ENCODE measurements at regions not wholly inside any gene's neighbourhood (a gene's known extent, or its start where the extent isn't known, plus 50 kb on each side); places are given as distances from the start of the nearest gene placed in this dataset.

- TF ChIP-seq ZNF280B (CRISPR knock-in tag; IDR thresholded peaks at IDR 0.05; ENCODE audit: borderline replicate concordance) (no peak), HBP1 (CRISPR knock-in tag; IDR thresholded peaks at IDR 0.05; ENCODE audit: low read depth) (no peak), HNRNPLL (IDR thresholded peaks at IDR 0.05; ENCODE audit: low read depth, low read length, poor library complexity, severe bottlenecking) (no peak), NR2F1 (CRISPR knock-in tag; IDR thresholded peaks at IDR 0.05) (no peak), ZBTB33 (CRISPR knock-in tag; IDR thresholded peaks at IDR 0.05) (peak; percentile 83), ZFP82 (CRISPR knock-in tag; IDR thresholded peaks at IDR 0.05; ENCODE audit: borderline replicate concordance) (no peak), RNF2 (conservative IDR thresholded peaks at IDR 0.05; ENCODE audit: low read depth) (no peak), SNRNP70 (IDR thresholded peaks at IDR 0.05; ENCODE audit: low read depth, low read length) (no peak), ZHX1 (CRISPR knock-in tag; IDR thresholded peaks at IDR 0.05; ENCODE audit: low read depth) (peak; percentile 32; the same call in 1 of the 2 replicates), ZNF383 (CRISPR knock-in tag; IDR thresholded peaks at IDR 0.05; ENCODE audit: borderline replicate concordance) (peak; percentile 67; the same call in 1 of the 2 replicates), MXD3 (CRISPR knock-in tag; IDR thresholded peaks at IDR 0.05) (no peak), ZNF230 (CRISPR knock-in tag; IDR thresholded peaks at IDR 0.05) (no peak), NFE2L1 (CRISPR knock-in tag; IDR thresholded peaks at IDR 0.05; ENCODE audit: borderline replicate concordance) (no peak), ZNF143 (CRISPR knock-in tag; IDR thresholded peaks at IDR 0.05) (no peak), ZNF691 (CRISPR knock-in tag; IDR thresholded peaks at IDR 0.05; ENCODE audit: borderline replicate concordance, low read depth) (no peak; the same call in 1 of the 2 replicates), CSRNP2 (CRISPR knock-in tag; conservative IDR thresholded peaks at IDR 0.05; ENCODE audit: low read depth) (no peak), MTA1 (CRISPR knock-in tag; IDR thresholded peaks at IDR 0.05; ENCODE audit: borderline replicate concordance) (0 out of 2 replicates have a peak, but pooled peaks have one; percentile 36), MZF1 (CRISPR knock-in tag; IDR thresholded peaks at IDR 0.05; ENCODE audit: borderline replicate concordance) (no peak)
Observed at GRCh38 chr15:101578443-101578894, 73.7 kb downstream of the TM2D3 start (continued).
